PFSK-1 (cell line): ENCODE measurements at regions not wholly inside any gene's neighbourhood (a gene's known extent, or its start where the extent isn't known, plus 50 kb on each side); places are given as distances from the start of the nearest gene placed in this dataset.

Experiments
- FOXP2 ChIP-seq: optimal IDR thresholded peaks from 2 replicates; pipeline ENCODE3; 2011; ENCODE audit warnings: borderline replicate concordance, control low read depth, inconsistent platforms; ENCODE audit not compliant: insufficient read depth; ENCODE audit errors: extremely low read length, extremely low read depth
- POLR2AphosphoS5 ChIP-seq: IDR thresholded peaks from 2 replicates; pipeline ENCODE4 v1.6.1; 2012; ENCODE audit warnings: low read depth, mild to moderate bottlenecking, control low read depth, low read length, moderate library complexity
- SIN3A ChIP-seq: IDR thresholded peaks from 2 replicates; pipeline ENCODE4 v1.6.1; 2012; ENCODE audit warnings: mild to moderate bottlenecking, low read length, moderate library complexity, borderline replicate concordance; ENCODE audit not compliant: insufficient read depth
- TAF1 ChIP-seq: IDR thresholded peaks from 2 replicates; pipeline ENCODE4 v1.6.1; 2012; ENCODE audit warnings: low read length, control low read depth, borderline replicate concordance; ENCODE audit not compliant: insufficient read depth
- TF ChIP-seq, protein P1 (sequence below), 2 experiments: IDR thresholded peaks; 2 replicates each; pipeline versions ENCODE4 v1.6.1 to v1.8.0; 2011 to 2012; ENCODE audit warnings: low read depth in 2 of 2, low read length in 2 of 2, control low read depth in 1 of 2, inconsistent platforms in 1 of 2, mild to moderate bottlenecking in 1 of 2, moderate library complexity in 1 of 2; ENCODE audit not compliant: insufficient read depth in 1 of 2

DNA sequence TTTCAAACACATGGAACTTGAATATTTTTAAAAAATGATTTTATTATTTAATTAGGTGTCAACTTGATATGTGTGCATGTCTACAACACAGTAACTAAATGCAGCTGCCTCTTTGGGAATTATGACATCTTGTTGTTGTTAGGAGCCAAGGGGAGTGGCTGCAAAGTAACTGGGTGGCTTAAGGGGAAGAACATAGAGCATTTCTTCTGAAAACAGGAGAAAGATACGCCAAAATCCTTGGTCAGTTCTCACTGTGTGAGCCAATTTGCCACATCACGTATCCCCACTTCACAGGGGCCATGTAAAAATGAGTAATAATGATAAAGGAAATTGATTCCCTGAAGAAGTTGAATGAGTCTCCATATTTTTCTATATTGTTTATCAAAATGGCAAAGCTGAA is 309.8 kb upstream of the COL3A1 start:
- no peak for TF ChIP-seq POLR2AphosphoS5
- no peak for TF ChIP-seq TAF1
- no peak for TF ChIP-seq FOXP2
- TF ChIP-seq, protein P1, sequence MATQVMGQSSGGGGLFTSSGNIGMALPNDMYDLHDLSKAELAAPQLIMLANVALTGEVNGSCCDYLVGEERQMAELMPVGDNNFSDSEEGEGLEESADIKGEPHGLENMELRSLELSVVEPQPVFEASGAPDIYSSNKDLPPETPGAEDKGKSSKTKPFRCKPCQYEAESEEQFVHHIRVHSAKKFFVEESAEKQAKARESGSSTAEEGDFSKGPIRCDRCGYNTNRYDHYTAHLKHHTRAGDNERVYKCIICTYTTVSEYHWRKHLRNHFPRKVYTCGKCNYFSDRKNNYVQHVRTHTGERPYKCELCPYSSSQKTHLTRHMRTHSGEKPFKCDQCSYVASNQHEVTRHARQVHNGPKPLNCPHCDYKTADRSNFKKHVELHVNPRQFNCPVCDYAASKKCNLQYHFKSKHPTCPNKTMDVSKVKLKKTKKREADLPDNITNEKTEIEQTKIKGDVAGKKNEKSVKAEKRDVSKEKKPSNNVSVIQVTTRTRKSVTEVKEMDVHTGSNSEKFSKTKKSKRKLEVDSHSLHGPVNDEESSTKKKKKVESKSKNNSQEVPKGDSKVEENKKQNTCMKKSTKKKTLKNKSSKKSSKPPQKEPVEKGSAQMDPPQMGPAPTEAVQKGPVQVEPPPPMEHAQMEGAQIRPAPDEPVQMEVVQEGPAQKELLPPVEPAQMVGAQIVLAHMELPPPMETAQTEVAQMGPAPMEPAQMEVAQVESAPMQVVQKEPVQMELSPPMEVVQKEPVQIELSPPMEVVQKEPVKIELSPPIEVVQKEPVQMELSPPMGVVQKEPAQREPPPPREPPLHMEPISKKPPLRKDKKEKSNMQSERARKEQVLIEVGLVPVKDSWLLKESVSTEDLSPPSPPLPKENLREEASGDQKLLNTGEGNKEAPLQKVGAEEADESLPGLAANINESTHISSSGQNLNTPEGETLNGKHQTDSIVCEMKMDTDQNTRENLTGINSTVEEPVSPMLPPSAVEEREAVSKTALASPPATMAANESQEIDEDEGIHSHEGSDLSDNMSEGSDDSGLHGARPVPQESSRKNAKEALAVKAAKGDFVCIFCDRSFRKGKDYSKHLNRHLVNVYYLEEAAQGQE (IDR thresholded peaks at IDR 0.05; ENCODE audit: insufficient read depth in 1 of 2, low read depth in 2 of 2, low read length in 2 of 2) = no peak
- TF ChIP-seq SIN3A = no peak

DNA sequence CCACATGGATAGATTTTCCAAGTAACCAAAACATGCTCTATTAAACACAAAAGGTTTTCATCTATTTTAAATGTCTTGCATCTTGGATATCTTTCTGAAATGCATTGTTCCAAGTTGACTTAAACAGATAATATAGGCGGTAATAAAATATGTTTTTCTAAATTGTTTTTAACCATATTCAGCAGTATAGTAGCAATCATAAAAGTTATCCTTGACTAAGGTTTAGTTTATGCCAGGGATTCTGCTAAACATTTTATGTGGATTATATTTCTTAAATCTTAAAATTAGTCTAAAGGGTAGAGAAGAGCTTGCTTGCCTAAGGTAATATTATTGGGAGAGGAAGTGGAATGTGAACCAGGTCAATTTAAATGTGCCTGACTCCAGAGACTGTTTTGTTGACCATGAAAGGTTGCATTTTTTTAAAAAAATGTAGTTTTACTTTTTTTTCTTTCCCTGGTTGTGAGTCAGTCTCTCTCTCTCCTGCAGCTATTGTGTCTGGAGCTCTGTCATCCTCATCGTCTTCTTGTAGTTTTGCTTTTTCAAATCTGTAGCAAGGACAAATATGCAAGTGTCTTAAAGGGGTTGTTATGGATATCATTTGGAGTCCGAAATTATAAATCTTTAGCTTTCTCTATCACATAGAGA is 309.1 kb upstream of the COL3A1 start:
- no peak for TF ChIP-seq POLR2AphosphoS5
- TF ChIP-seq SIN3A = no peak
- TF ChIP-seq, protein P1 (IDR thresholded peaks at IDR 0.05; ENCODE audit: insufficient read depth in 1 of 2, low read depth in 2 of 2, low read length in 2 of 2) = no peak
- TF ChIP-seq TAF1 = no peak
- TF ChIP-seq FOXP2 = no peak

DNA sequence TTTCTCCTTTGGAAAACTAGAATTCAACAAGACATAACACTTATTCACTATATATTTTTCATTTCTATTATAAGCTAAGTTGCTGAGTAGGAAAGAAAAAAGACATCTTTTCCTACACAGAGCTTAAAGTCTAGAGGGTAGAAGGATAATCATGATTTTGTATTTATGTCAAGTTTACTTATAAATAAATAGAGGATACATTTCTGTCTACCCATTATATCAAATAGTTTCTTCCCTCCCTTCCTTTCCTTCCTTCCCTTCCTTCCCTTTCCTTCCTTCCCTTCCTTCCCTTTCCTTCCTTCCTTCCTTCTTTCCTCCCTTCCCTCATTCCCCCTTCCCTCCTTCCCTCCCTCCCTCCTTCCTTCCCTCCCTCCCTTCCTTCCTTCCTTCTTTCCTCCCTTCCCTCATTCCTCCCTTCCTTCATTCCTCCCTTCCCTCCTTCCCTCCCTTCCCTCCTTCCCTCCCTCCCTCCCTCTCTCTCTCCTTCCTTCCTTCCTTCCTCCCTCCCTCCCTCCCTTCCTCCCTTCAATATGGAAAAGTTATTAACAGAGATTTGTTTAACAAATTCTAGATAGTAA is 308.4 kb upstream of the COL3A1 start:
- TF ChIP-seq TAF1 (no peak), POLR2AphosphoS5 (no peak), FOXP2 (no peak), SIN3A (no peak)
- TF ChIP-seq, protein P1 (IDR thresholded peaks at IDR 0.05; ENCODE audit: insufficient read depth in 1 of 2, low read depth in 2 of 2, low read length in 2 of 2) = no peak

DNA sequence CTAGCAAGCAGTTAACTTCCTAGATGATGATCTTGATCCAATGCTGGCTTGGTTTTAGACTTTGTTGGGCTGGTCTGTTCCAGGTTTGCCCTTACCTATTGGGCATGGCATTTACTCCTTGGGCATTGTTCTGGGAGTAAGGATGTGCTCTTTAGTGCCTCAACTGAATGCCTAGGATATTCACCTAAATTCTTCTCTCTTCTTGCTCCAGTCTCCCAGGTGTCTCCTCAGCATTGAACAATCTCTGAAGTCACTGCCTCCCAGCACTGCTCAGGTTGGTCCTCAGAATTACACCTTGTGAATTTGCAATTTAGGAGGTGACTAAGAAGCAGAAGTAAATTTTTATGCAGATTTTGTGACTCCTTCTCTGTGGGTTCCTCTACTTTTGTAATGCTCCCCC is 307.7 kb upstream of the COL3A1 start:
- TF ChIP-seq POLR2AphosphoS5 (no peak), FOXP2 (no peak), TAF1 (no peak), SIN3A (no peak)
- TF ChIP-seq, protein P1 (IDR thresholded peaks at IDR 0.05; ENCODE audit: insufficient read depth in 1 of 2, low read depth in 2 of 2, low read length in 2 of 2) = no peak
